Colonic mucosa (tissue), 4 donors: ENCODE measurements at regions not wholly inside any gene's neighbourhood (a gene's known extent, or its start where the extent isn't known, plus 50 kb on each side); places are given as distances from the start of the nearest gene placed in this dataset.
"Not testable (repeated sequence)": the region's sequence is repeated elsewhere in the genome, so short reads cannot be mapped to it uniquely, and the experiment has no call there.

ENCODE experiments used
- DNase-seq: peaks from one replicate; pipeline ENCODE4 v3.0.0-alpha.2; 2020
- H3K27ac ChIP-seq: fragments of 200-600 bp; one replicate; pipeline ENCODE4 v1.8.0; 2021
- H3K27me3 ChIP-seq: fragments of 200-600 bp; one replicate; pipeline ENCODE4 v1.8.0; 2021
- H3K36me3 ChIP-seq: fragments of 200-600 bp; one replicate; pipeline ENCODE4 v1.8.0; 2021
- H3K4me1 ChIP-seq: fragments of 200-600 bp; one replicate; pipeline ENCODE4 v1.8.0; 2021; ENCODE audit warnings: mild to moderate bottlenecking
- H3K4me3 ChIP-seq: fragments of 200-600 bp; one replicate; pipeline ENCODE4 v1.8.0; 2021
- H3K9ac ChIP-seq, 2 donors: one replicate each; pipeline ENCODE4 v1.7.0; 2013; ENCODE audit warnings: control low read depth in 2 of 2, low read depth in 2 of 2, low read length in 2 of 2
- H3K9me3 ChIP-seq: fragments of 200-600 bp; one replicate; pipeline ENCODE4 v1.8.0; 2021
- CTCF ChIP-seq: fragments of 200-600 bp; IDR thresholded peaks from one replicate; pipeline ENCODE4 v1.8.0; 2022; ENCODE audit warnings: antibody characterized with exemption, mild to moderate bottlenecking
- intact Hi-C: fragments of 100-400 bp; cut with DNase I; formaldehyde crosslinking; loops from one replicate; pipeline ENCODE4 v1.14.1; 2022
- donor health status: healthy.
- donor health status: DM: no; HTN: no; CAD: no.
- donor health status: DM: no; HTN: no; CAD: no.

GRCh38 chr12:83932011-83932410, 980.6 kb downstream of the SLC6A15 start:
- intact Hi-C loops = no loop called here
- DNase-seq = no peak
- H3K9ac ChIP-seq = no peak overlapping the region
- no peak for TF ChIP-seq CTCF
- no peaks in the 10 kb centered on the region for H3K27me3 ChIP-seq
- no peaks in the 10 kb centered on the region for H3K9me3 ChIP-seq
- H3K27ac ChIP-seq = no peak overlapping the region
- H3K36me3 ChIP-seq = no peaks in the 10 kb centered on the region
- H3K4me3 ChIP-seq = no peak overlapping the region
- H3K4me1 ChIP-seq = no peaks in the 10 kb centered on the region

GRCh38 chr12:83931451-83931850, 981.1 kb downstream of the SLC6A15 start:
- H3K9ac ChIP-seq = no peak overlapping the region
- H3K27me3 ChIP-seq = no peaks in the 10 kb centered on the region
- H3K36me3 ChIP-seq = no peaks in the 10 kb centered on the region
- H3K4me3 ChIP-seq = no peak overlapping the region
- H3K27ac ChIP-seq = no peak overlapping the region
- no peaks in the 10 kb centered on the region for H3K9me3 ChIP-seq
- H3K4me1 ChIP-seq = no peaks in the 10 kb centered on the region
- TF ChIP-seq CTCF = no peak
- intact Hi-C loops = no loop called here
- DNase-seq = no peak

- H3K27me3 ChIP-seq, H3K27ac ChIP-seq, intact Hi-C loops, DNase-seq, H3K4me1 ChIP-seq, H3K9ac ChIP-seq, H3K4me3 ChIP-seq, H3K9me3 ChIP-seq, H3K36me3 ChIP-seq: not testable (repeated sequence)
These were observed 982.8 kb downstream of the SLC6A15 start for GRCh38 chr12:83929792-83930191.

GRCh38 chr12:83920821-83921547, 991.6 kb downstream of the SLC6A15 start:
- no peak overlapping the region for H3K9ac ChIP-seq
- no peaks in the 10 kb centered on the region for H3K9me3 ChIP-seq
- no peaks in the 10 kb centered on the region for H3K4me1 ChIP-seq
- no peak overlapping the region for H3K27ac ChIP-seq
- H3K27me3 ChIP-seq = no peaks in the 10 kb centered on the region
- no peak overlapping the region for H3K4me3 ChIP-seq
- TF ChIP-seq CTCF = no peak
- intact Hi-C loops = no loop called here
- H3K36me3 ChIP-seq = no peaks in the 10 kb centered on the region
- DNase-seq = no peak

- no peak overlapping the region for H3K27ac ChIP-seq
- DNase-seq = no peak
- H3K9me3 ChIP-seq = no peaks in the 10 kb centered on the region
- no peaks in the 10 kb centered on the region for H3K4me1 ChIP-seq
- H3K36me3 ChIP-seq = no peaks in the 10 kb centered on the region
- no peaks in the 10 kb centered on the region for H3K27me3 ChIP-seq
- no peak overlapping the region for H3K9ac ChIP-seq
- intact Hi-C loops = no loop called here
- TF ChIP-seq CTCF = no peak
- no peak overlapping the region for H3K4me3 ChIP-seq
These were observed 993.5 kb downstream of the SLC6A15 start for GRCh38 chr12:83919081-83919480.

GRCh38 chr12:83904175-83904574, 1008.4 kb downstream of the SLC6A15 start:
- H3K9me3 ChIP-seq = no peaks in the 10 kb centered on the region
- intact Hi-C loops = no loop called here
- H3K27ac ChIP-seq = no peak overlapping the region
- no peaks in the 10 kb centered on the region for H3K36me3 ChIP-seq
- H3K9ac ChIP-seq = no peak overlapping the region
- H3K4me3 ChIP-seq = no peak overlapping the region
- no peaks in the 10 kb centered on the region for H3K27me3 ChIP-seq
- H3K4me1 ChIP-seq = no peaks in the 10 kb centered on the region
- TF ChIP-seq CTCF = no peak
- no peak for DNase-seq
